ENCODE measurements at regions not wholly inside any gene's neighbourhood (a gene's known extent, or its start where the extent isn't known, plus 50 kb on each side); places are given as distances from the start of the nearest gene placed in this dataset.

GRCh38 chr12:107525719-107526554 lies 159.7 kb upstream of the PWP1 start:
- ChIA-PET CTCF (interaction anchor here (1.5 to 2.0 kb wide), 2 partner anchors 19 to 22 kb away, joined by 3 to 4 read pairs; no protein-coding TSS in a partner anchor), POLR2A (no interaction called here)
- no peak for TF ChIP-seq MAX (IDR thresholded peaks at IDR 0.05; ENCODE audit: insufficient read depth, insufficient read length)
- no peak for TF ChIP-seq GATA2 (IDR thresholded peaks at IDR 0.05; ENCODE audit: insufficient read depth, insufficient read length, low read depth, low read length)
- TF ChIP-seq POLR2AphosphoS5 (IDR thresholded peaks at IDR 0.05; ENCODE audit: insufficient read depth, low read depth, low read length): no peak
- no peak overlapping the region for H3K4me3 ChIP-seq (replicated peaks in 1 of 3; ENCODE audit: insufficient read depth in 1 of 3, low read depth in 1 of 3, low read length in 3 of 3)
- intact Hi-C loops (cut with micrococcal nuclease) (no loop called here), dilution Hi-C loops (cut with MboI; ENCODE audit: extremely low pct_ligation_motif_present, low sequenced_read_pairs) (no loop called here)
- DNase-seq (ENCODE audit: low read depth, low spot score): no peak
- no peak for FAIRE-seq
- H3K79me2 ChIP-seq (ENCODE audit: control insufficient read depth, insufficient read depth, low read length): no peaks in the 10 kb centered on the region
- no TSS peak for BruUV-seq (replicated peaks)
- H3K27me3 ChIP-seq (ENCODE audit: control insufficient read depth in 2 of 2, insufficient read depth in 2 of 2, low read length in 2 of 2): no peaks in the 10 kb centered on the region
- no peaks in the 10 kb centered on the region for H3K9me1 ChIP-seq (replicated peaks; ENCODE audit: control insufficient read depth, extremely low read depth, insufficient read depth, low read length)
- H3K36me3 ChIP-seq (ENCODE audit: control insufficient read depth in 2 of 2, extremely low read depth in 1 of 2, insufficient read depth in 2 of 2, low read length in 2 of 2): no peaks in the 10 kb centered on the region
- no peaks in the 10 kb centered on the region for H4K20me1 ChIP-seq (replicated peaks; ENCODE audit: control insufficient read depth, extremely low read depth, insufficient read depth, low read length)
- no peaks in the 10 kb centered on the region for H3K4me1 ChIP-seq (ENCODE audit: control insufficient read depth, extremely low read depth, insufficient read depth, low read length)
- no peaks in the 10 kb centered on the region for H3K9me3 ChIP-seq (replicated peaks; ENCODE audit: control insufficient read depth, insufficient read depth, low read length)
- no peak overlapping the region for H3K9ac ChIP-seq (replicated peaks; ENCODE audit: extremely low read depth, insufficient read depth, low read length)
- no peak overlapping the region for H3K27ac ChIP-seq (ENCODE audit: insufficient read depth, low read depth, low read length)
- no peak overlapping the region for H2AFZ ChIP-seq (ENCODE audit: low read depth, low read length)
- no peak overlapping the region for H3K4me2 ChIP-seq (ENCODE audit: insufficient read depth, low read length)

- no peaks in the 10 kb centered on the region for H3K27me3 ChIP-seq (ENCODE audit: control insufficient read depth in 2 of 2, insufficient read depth in 2 of 2, low read length in 2 of 2)
These were observed 158.9 kb upstream of the PWP1 start for GRCh38 chr12:107526555-107527180.

More at GRCh38 chr12:107526555-107527180, 158.9 kb upstream of the PWP1 start:
- no peak overlapping the region for H3K4me2 ChIP-seq (ENCODE audit: insufficient read depth, low read length)
- ChIA-PET POLR2A (no interaction called here), CTCF (interaction anchor here (1.5 to 2.0 kb wide), 2 partner anchors 20 to 21 kb away, joined by 3 to 4 read pairs; no protein-coding TSS in a partner anchor)
- DNase-seq (ENCODE audit: low read depth, low spot score) (no peak), FAIRE-seq (no peak)
- TF ChIP-seq POLR2A (IDR thresholded peaks at IDR 0.05; ENCODE audit: low read depth, low read length): no peak
- no peak for TF ChIP-seq JUN (IDR thresholded peaks at IDR 0.05; ENCODE audit: borderline replicate concordance, insufficient read depth, insufficient read length, low read depth)
- TF ChIP-seq EZH2 (IDR thresholded peaks at IDR 0.05; ENCODE audit: borderline replicate concordance, low read depth, low read length, severe bottlenecking): no peak
- TF ChIP-seq, protein P1, sequence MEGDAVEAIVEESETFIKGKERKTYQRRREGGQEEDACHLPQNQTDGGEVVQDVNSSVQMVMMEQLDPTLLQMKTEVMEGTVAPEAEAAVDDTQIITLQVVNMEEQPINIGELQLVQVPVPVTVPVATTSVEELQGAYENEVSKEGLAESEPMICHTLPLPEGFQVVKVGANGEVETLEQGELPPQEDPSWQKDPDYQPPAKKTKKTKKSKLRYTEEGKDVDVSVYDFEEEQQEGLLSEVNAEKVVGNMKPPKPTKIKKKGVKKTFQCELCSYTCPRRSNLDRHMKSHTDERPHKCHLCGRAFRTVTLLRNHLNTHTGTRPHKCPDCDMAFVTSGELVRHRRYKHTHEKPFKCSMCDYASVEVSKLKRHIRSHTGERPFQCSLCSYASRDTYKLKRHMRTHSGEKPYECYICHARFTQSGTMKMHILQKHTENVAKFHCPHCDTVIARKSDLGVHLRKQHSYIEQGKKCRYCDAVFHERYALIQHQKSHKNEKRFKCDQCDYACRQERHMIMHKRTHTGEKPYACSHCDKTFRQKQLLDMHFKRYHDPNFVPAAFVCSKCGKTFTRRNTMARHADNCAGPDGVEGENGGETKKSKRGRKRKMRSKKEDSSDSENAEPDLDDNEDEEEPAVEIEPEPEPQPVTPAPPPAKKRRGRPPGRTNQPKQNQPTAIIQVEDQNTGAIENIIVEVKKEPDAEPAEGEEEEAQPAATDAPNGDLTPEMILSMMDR (IDR thresholded peaks at IDR 0.05; ENCODE audit: extremely low read depth in 1 of 2, insufficient read depth in 1 of 2, low read depth in 1 of 2, low read length in 2 of 2): no peak
- TF ChIP-seq POLR2AphosphoS5 (IDR thresholded peaks at IDR 0.05; ENCODE audit: insufficient read depth, low read depth, low read length): no peak
- no peak for TF ChIP-seq MAX (IDR thresholded peaks at IDR 0.05; ENCODE audit: insufficient read depth, insufficient read length)
- TF ChIP-seq FOS (IDR thresholded peaks at IDR 0.05; ENCODE audit: borderline replicate concordance, insufficient read depth, low read length): no peak
- H3K9me1 ChIP-seq (replicated peaks; ENCODE audit: control insufficient read depth, extremely low read depth, insufficient read depth, low read length): no peaks in the 10 kb centered on the region
- BruUV-seq (replicated peaks): no TSS peak
- no peak overlapping the region for H3K9ac ChIP-seq (replicated peaks; ENCODE audit: extremely low read depth, insufficient read depth, low read length)
- H2AFZ ChIP-seq (ENCODE audit: low read depth, low read length): no peak overlapping the region
- intact Hi-C loops (cut with micrococcal nuclease): no loop called here
- H3K4me1 ChIP-seq (ENCODE audit: control insufficient read depth, extremely low read depth, insufficient read depth, low read length): no peaks in the 10 kb centered on the region
- H3K36me3 ChIP-seq (ENCODE audit: control insufficient read depth in 2 of 2, extremely low read depth in 1 of 2, insufficient read depth in 2 of 2, low read length in 2 of 2): no peaks in the 10 kb centered on the region
- no peaks in the 10 kb centered on the region for H4K20me1 ChIP-seq (replicated peaks; ENCODE audit: control insufficient read depth, extremely low read depth, insufficient read depth, low read length)
- H3K9me3 ChIP-seq (replicated peaks; ENCODE audit: control insufficient read depth, insufficient read depth, low read length): no peaks in the 10 kb centered on the region
- no peak overlapping the region for H3K27ac ChIP-seq (ENCODE audit: insufficient read depth, low read depth, low read length)
- dilution Hi-C loops (cut with MboI; ENCODE audit: extremely low pct_ligation_motif_present, low sequenced_read_pairs): no loop called here
- no peak overlapping the region for H3K4me3 ChIP-seq (replicated peaks in 1 of 3; ENCODE audit: insufficient read depth in 1 of 3, low read depth in 1 of 3, low read length in 3 of 3)
- no peaks in the 10 kb centered on the region for H3K79me2 ChIP-seq (ENCODE audit: control insufficient read depth, insufficient read depth, low read length)
